ENCODE measurements at regions not wholly inside any gene's neighbourhood (a gene's known extent, or its start where the extent isn't known, plus 50 kb on each side); places are given as distances from the start of the nearest gene placed in this dataset.
"Not testable (repeated sequence)": the region's sequence is repeated elsewhere in the genome, so short reads cannot be mapped to it uniquely, and the experiment has no call there.

GRCh38 chr16:29186306-29187220, 201.7 kb downstream of the LAT start:
- not testable (repeated sequence) for H4K20me1 ChIP-seq; H3K27me3 ChIP-seq; H3K27ac ChIP-seq; H3K36me3 ChIP-seq; H3K4me2 ChIP-seq; H3K4me3 ChIP-seq; H3K4me1 ChIP-seq; H3K9ac ChIP-seq; H3K9me3 ChIP-seq (replicated peaks in 1 of 11)

GRCh38 chr16:29185872-29186271, 201.0 kb downstream of the LAT start:
- not testable (repeated sequence) for H3K9me3 ChIP-seq (replicated peaks in 1 of 11); H3K4me1 ChIP-seq

GRCh38 chr16:29184738-29185438, 200.0 kb downstream of the LAT start:
- not testable (repeated sequence) for H3K36me3 ChIP-seq

More at GRCh38 chr16:29185872-29186271, 201.0 kb downstream of the LAT start:
- H3K27me3 ChIP-seq, H3K36me3 ChIP-seq, H4K20me1 ChIP-seq, H3K27ac ChIP-seq, H3K4me2 ChIP-seq, H3K9ac ChIP-seq, H3K4me3 ChIP-seq: not testable (repeated sequence)

GRCh38 chr16:29182940-29183868, 198.4 kb downstream of the LAT start:
- not testable (repeated sequence) for H3K9me3 ChIP-seq (replicated peaks in 1 of 11); H3K4me2 ChIP-seq; H4K20me1 ChIP-seq; H3K36me3 ChIP-seq; H3K9ac ChIP-seq; H3K27me3 ChIP-seq; H3K4me1 ChIP-seq; H3K27ac ChIP-seq; H3K4me3 ChIP-seq

More at GRCh38 chr16:29184738-29185438, 200.0 kb downstream of the LAT start:
- not testable (repeated sequence) for H3K9ac ChIP-seq; H3K27ac ChIP-seq; H3K27me3 ChIP-seq; H3K4me2 ChIP-seq; H4K20me1 ChIP-seq; H3K9me3 ChIP-seq (replicated peaks in 1 of 11); H3K4me1 ChIP-seq; H3K4me3 ChIP-seq

GRCh38 chr16:29182501-29182900, 197.6 kb downstream of the LAT start:
- Histone ChIP-seq H3K27me3 (no peaks in the 10 kb centered on the region), H3K27ac (no peak overlapping the region), H3K36me3 (no peaks in the 10 kb centered on the region), H4K20me1 (no peaks in the 10 kb centered on the region), H3K4me1 (no peaks in the 10 kb centered on the region), H3K4me3 (no peak overlapping the region), H3K9ac (no peak overlapping the region), H3K9me3 (replicated peaks in 1 of 11) (no peaks in the 10 kb centered on the region), H3K4me2 (no peak overlapping the region)
- no peak for TF ChIP-seq Cebpa-rat (IDR thresholded peaks at IDR 0.05)

GRCh38 chr16:29181921-29182411, 197.1 kb downstream of the LAT start:
- not testable (repeated sequence) for H3K27me3 ChIP-seq; H3K9me3 ChIP-seq (replicated peaks in 1 of 11); H3K4me2 ChIP-seq; H3K27ac ChIP-seq; H3K4me1 ChIP-seq; H4K20me1 ChIP-seq; H3K9ac ChIP-seq; H3K36me3 ChIP-seq; H3K4me3 ChIP-seq

- H3K27me3 ChIP-seq; H4K20me1 ChIP-seq; H3K9me3 ChIP-seq (replicated peaks in 1 of 11); H3K27ac ChIP-seq; H3K4me2 ChIP-seq; H3K9ac ChIP-seq; H3K4me1 ChIP-seq; H3K4me3 ChIP-seq; H3K36me3 ChIP-seq: not testable (repeated sequence)
Observed at GRCh38 chr16:29181254-29181780, 196.5 kb downstream of the LAT start.

- not testable (repeated sequence) for H3K4me2 ChIP-seq; H3K4me3 ChIP-seq; H3K36me3 ChIP-seq; H3K9ac ChIP-seq; H3K9me3 ChIP-seq (replicated peaks in 1 of 11); H4K20me1 ChIP-seq; H3K27me3 ChIP-seq; H3K27ac ChIP-seq; H3K4me1 ChIP-seq
Observed at GRCh38 chr16:29180206-29180600, 195.4 kb downstream of the LAT start.

- H3K36me3 ChIP-seq; H3K9ac ChIP-seq; H3K4me1 ChIP-seq; H4K20me1 ChIP-seq; H3K27ac ChIP-seq; H3K4me3 ChIP-seq; H3K27me3 ChIP-seq; H3K9me3 ChIP-seq (replicated peaks in 1 of 11); H3K4me2 ChIP-seq: not testable (repeated sequence)
Observed at GRCh38 chr16:29179401-29180205, 194.8 kb downstream of the LAT start.

GRCh38 chr16:29177888-29178726, 193.3 kb downstream of the LAT start:
- H3K36me3 ChIP-seq; H3K4me2 ChIP-seq; H3K27me3 ChIP-seq; H4K20me1 ChIP-seq; H3K4me1 ChIP-seq; H3K27ac ChIP-seq; H3K4me3 ChIP-seq; H3K9me3 ChIP-seq (replicated peaks in 1 of 11); H3K9ac ChIP-seq: not testable (repeated sequence)

- H3K9ac ChIP-seq, H3K4me1 ChIP-seq: not testable (repeated sequence)
Observed at GRCh38 chr16:29177203-29177887, 192.5 kb downstream of the LAT start.

More at GRCh38 chr16:29177203-29177887, 192.5 kb downstream of the LAT start:
- not testable (repeated sequence) for H3K4me2 ChIP-seq, H3K27me3 ChIP-seq, H3K4me3 ChIP-seq, H3K27ac ChIP-seq, H3K36me3 ChIP-seq, H4K20me1 ChIP-seq
- H3K9me3 ChIP-seq (replicated peaks in 1 of 11) = peaks cover 7 to 11% (median 10%) of the 10 kb centered on the region in 11 experiments; a peak in 20 of 22 replicates

Measured in BLaER1 treated with 17β-estradiol and CSF1 and Interleukin-3, amounts not matched to agents 10 nM and 100 nM (cell line).